ENCODE measurements at regions not wholly inside any gene's neighbourhood (a gene's known extent, or its start where the extent isn't known, plus 50 kb on each side); places are given as distances from the start of the nearest gene placed in this dataset.
A peak's percentile ranks its signal among the peaks of the same experiment; 100 is the strongest.

GRCh38 chr6:98308564-98308963 lies 525.8 kb upstream of the POU3F2 start:
- Histone ChIP-seq H3K9ac (ENCODE audit: low read length) (no peak overlapping the region), H3K4me1 (ENCODE audit: low read length) (no peaks in the 10 kb centered on the region), H3K9me3 (replicated peaks; ENCODE audit: insufficient read depth, low read length) (no peaks in the 10 kb centered on the region), H4K20me1 (ENCODE audit: insufficient read depth, low read length) (no peaks in the 10 kb centered on the region), H3K4me3 (ENCODE audit: low read length) (no peak overlapping the region), H3K79me2 (ENCODE audit: low read length) (no peaks in the 10 kb centered on the region), H3K9me2 (replicated peaks; ENCODE audit: insufficient read depth, low read length) (no peaks in the 10 kb centered on the region), H2AFZ (ENCODE audit: low read length) (no peak overlapping the region), H3K4me2 (ENCODE audit: low read depth, low read length) (no peak overlapping the region), H3K36me3 (replicated peaks; ENCODE audit: insufficient read depth, low read length) (no peaks in the 10 kb centered on the region), H3K27ac (ENCODE audit: low read length) (no peak overlapping the region), H3F3A (ENCODE audit: insufficient read depth, low read length) (no peaks in the 10 kb centered on the region), H3K27me3 (replicated peaks; ENCODE audit: insufficient read depth, low read length) (no peaks in the 10 kb centered on the region)
- no peak for TF ChIP-seq EZH2phosphoT487 (IDR thresholded peaks at IDR 0.05; ENCODE audit: low read length)
- TF ChIP-seq, protein P1, sequence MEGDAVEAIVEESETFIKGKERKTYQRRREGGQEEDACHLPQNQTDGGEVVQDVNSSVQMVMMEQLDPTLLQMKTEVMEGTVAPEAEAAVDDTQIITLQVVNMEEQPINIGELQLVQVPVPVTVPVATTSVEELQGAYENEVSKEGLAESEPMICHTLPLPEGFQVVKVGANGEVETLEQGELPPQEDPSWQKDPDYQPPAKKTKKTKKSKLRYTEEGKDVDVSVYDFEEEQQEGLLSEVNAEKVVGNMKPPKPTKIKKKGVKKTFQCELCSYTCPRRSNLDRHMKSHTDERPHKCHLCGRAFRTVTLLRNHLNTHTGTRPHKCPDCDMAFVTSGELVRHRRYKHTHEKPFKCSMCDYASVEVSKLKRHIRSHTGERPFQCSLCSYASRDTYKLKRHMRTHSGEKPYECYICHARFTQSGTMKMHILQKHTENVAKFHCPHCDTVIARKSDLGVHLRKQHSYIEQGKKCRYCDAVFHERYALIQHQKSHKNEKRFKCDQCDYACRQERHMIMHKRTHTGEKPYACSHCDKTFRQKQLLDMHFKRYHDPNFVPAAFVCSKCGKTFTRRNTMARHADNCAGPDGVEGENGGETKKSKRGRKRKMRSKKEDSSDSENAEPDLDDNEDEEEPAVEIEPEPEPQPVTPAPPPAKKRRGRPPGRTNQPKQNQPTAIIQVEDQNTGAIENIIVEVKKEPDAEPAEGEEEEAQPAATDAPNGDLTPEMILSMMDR (IDR thresholded peaks at IDR 0.05; ENCODE audit: low read length) = no peak
- no peak for TF ChIP-seq EZH2 (optimal IDR thresholded peaks at IDR 0.05; ENCODE audit: low read depth, low read length)
- no peak for DNase-seq

DNA sequence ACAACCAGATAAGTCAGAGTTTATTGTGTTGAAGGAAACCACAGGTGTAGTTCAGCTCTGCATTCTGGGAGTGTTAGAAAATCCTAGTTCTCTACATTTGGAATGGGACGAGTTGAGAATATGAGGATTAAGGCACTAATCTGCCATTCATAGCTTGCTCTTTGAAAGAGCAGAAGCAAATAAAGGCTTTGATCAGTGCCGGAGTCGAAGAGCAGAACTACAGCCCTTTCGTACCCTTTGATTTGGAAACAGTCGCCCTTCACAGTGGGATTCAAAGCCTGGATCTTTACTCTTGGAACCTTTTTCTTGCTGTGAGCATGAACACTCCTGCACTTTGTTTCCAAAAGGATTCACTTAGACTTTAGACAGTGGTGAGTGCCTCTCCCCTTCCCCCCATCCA lies 523.9 kb upstream of the POU3F2 start:
- H3K4me1 ChIP-seq (ENCODE audit: low read length) = no peaks in the 10 kb centered on the region
- H3K9ac ChIP-seq (ENCODE audit: low read length) = no peak overlapping the region
- no peaks in the 10 kb centered on the region for H3K27me3 ChIP-seq (replicated peaks; ENCODE audit: insufficient read depth, low read length)
- H3K79me2 ChIP-seq (ENCODE audit: low read length) = no peaks in the 10 kb centered on the region
- no peaks in the 10 kb centered on the region for H4K20me1 ChIP-seq (ENCODE audit: insufficient read depth, low read length)
- H3K4me3 ChIP-seq (ENCODE audit: low read length) = no peak overlapping the region
- H3K4me2 ChIP-seq (ENCODE audit: low read depth, low read length) = no peak overlapping the region
- H3K27ac ChIP-seq (ENCODE audit: low read length) = no peak overlapping the region
- no peaks in the 10 kb centered on the region for H3K36me3 ChIP-seq (replicated peaks; ENCODE audit: insufficient read depth, low read length)
- no peak for DNase-seq
- no peaks in the 10 kb centered on the region for H3K9me2 ChIP-seq (replicated peaks; ENCODE audit: insufficient read depth, low read length)
- no peaks in the 10 kb centered on the region for H3K9me3 ChIP-seq (replicated peaks; ENCODE audit: insufficient read depth, low read length)
- no peak for TF ChIP-seq EZH2phosphoT487 (IDR thresholded peaks at IDR 0.05; ENCODE audit: low read length)
- TF ChIP-seq, protein P1 (IDR thresholded peaks at IDR 0.05; ENCODE audit: low read length) = no peak
- TF ChIP-seq EZH2 (optimal IDR thresholded peaks at IDR 0.05; ENCODE audit: low read depth, low read length) = no peak
- no peak overlapping the region for H2AFZ ChIP-seq (ENCODE audit: low read length)
- no peaks in the 10 kb centered on the region for H3F3A ChIP-seq (ENCODE audit: insufficient read depth, low read length)

GRCh38 chr6:98323605-98324004 lies 510.8 kb upstream of the POU3F2 start:
- no peaks in the 10 kb centered on the region for H4K20me1 ChIP-seq (ENCODE audit: insufficient read depth, low read length)
- no peak overlapping the region for H3K4me3 ChIP-seq (ENCODE audit: low read length)
- H3K27me3 ChIP-seq (replicated peaks; ENCODE audit: insufficient read depth, low read length) = no peaks in the 10 kb centered on the region
- peaks cover 11% of the 10 kb centered on the region; the same call in 1 of the 2 replicates for H3K4me1 ChIP-seq (ENCODE audit: low read length)
- H2AFZ ChIP-seq (ENCODE audit: low read length) = 0 out of 2 replicates have a peak overlapping the region, but pooled peaks have one; percentile 28
- H3K9me3 ChIP-seq (replicated peaks; ENCODE audit: insufficient read depth, low read length) = no peaks in the 10 kb centered on the region
- H3K9ac ChIP-seq (ENCODE audit: low read length) = no peak overlapping the region
- DNase-seq = peak; percentile 56
- H3K9me2 ChIP-seq (replicated peaks; ENCODE audit: insufficient read depth, low read length) = no peaks in the 10 kb centered on the region
- TF ChIP-seq EZH2phosphoT487 (IDR thresholded peaks at IDR 0.05; ENCODE audit: low read length) (no peak), EZH2 (optimal IDR thresholded peaks at IDR 0.05; ENCODE audit: low read depth, low read length) (no peak)
- peak overlapping the region; percentile 36 for H3K4me2 ChIP-seq (ENCODE audit: low read depth, low read length)
- no peaks in the 10 kb centered on the region for H3F3A ChIP-seq (ENCODE audit: insufficient read depth, low read length)
- H3K79me2 ChIP-seq (ENCODE audit: low read length) = no peaks in the 10 kb centered on the region
- H3K27ac ChIP-seq (ENCODE audit: low read length) = no peak overlapping the region
- no peaks in the 10 kb centered on the region for H3K36me3 ChIP-seq (replicated peaks; ENCODE audit: insufficient read depth, low read length)

DNA sequence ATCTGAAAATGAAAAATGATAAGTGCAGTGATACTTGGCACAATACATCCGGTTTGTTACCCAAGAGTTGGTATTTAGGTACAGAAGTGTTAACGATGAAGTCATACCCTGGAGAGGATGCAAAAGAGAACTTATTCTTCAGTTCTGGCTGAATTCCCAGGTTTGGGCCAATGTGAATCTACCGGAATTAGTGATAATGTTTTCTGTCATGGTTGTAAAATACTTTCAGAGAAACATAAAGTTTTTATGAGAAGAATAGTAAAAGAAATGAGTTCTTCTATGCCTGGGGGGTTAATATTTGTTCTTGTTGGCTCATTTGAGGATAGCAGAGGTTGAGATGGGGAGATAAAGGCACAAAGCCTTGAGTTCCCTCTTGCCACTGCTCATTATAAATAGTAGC lies 509.9 kb upstream of the POU3F2 start:
- H3K27ac ChIP-seq (ENCODE audit: low read length) = no peak overlapping the region
- H3K4me1 ChIP-seq (ENCODE audit: low read length) = peaks cover 11% of the 10 kb centered on the region; the same call in 1 of the 2 replicates
- no peaks in the 10 kb centered on the region for H3K27me3 ChIP-seq (replicated peaks; ENCODE audit: insufficient read depth, low read length)
- no peaks in the 10 kb centered on the region for H3K9me3 ChIP-seq (replicated peaks; ENCODE audit: insufficient read depth, low read length)
- no peak overlapping the region for H3K9ac ChIP-seq (ENCODE audit: low read length)
- H3K4me3 ChIP-seq (ENCODE audit: low read length) = no peak overlapping the region
- H3F3A ChIP-seq (ENCODE audit: insufficient read depth, low read length) = no peaks in the 10 kb centered on the region
- no peaks in the 10 kb centered on the region for H4K20me1 ChIP-seq (ENCODE audit: insufficient read depth, low read length)
- DNase-seq = no peak
- no peaks in the 10 kb centered on the region for H3K36me3 ChIP-seq (replicated peaks; ENCODE audit: insufficient read depth, low read length)
- no peaks in the 10 kb centered on the region for H3K9me2 ChIP-seq (replicated peaks; ENCODE audit: insufficient read depth, low read length)
- H3K79me2 ChIP-seq (ENCODE audit: low read length) = no peaks in the 10 kb centered on the region
- H3K4me2 ChIP-seq (ENCODE audit: low read depth, low read length) = no peak overlapping the region
- H2AFZ ChIP-seq (ENCODE audit: low read length) = no peak overlapping the region
- TF ChIP-seq EZH2phosphoT487 (IDR thresholded peaks at IDR 0.05; ENCODE audit: low read length) = no peak
- TF ChIP-seq, protein P1 (IDR thresholded peaks at IDR 0.05; ENCODE audit: low read length) = no peak
- TF ChIP-seq EZH2 (optimal IDR thresholded peaks at IDR 0.05; ENCODE audit: low read depth, low read length) = no peak

Data from MM.1S (cell line).